Stimulated activated CD4-positive, alpha-beta T cell treated with anti-CD3 and anti-CD28 coated beads, Interleukin-1b, Interleukin-23, amount 100 ng/mL, for 4 hours (primary cell): ENCODE measurements at regions not wholly inside any gene's neighbourhood (a gene's known extent, or its start where the extent isn't known, plus 50 kb on each side); places are given as distances from the start of the nearest gene placed in this dataset.

ENCODE experiments used
- DNase-seq, 2 donors: peaks; one replicate each; pipeline ENCODE4 v3.0.0-alpha.2; 2020; ENCODE audit warnings: low read depth in 2 of 2

GRCh38 chr3:35484929-35485530 lies 154.3 kb upstream of the ARPP21 start:
- DNase-seq: no peak

GRCh38 chr3:35486295-35486694 lies 153.0 kb upstream of the ARPP21 start:
- DNase-seq: no peak

- DNase-seq: no peak
Measured at GRCh38 chr3:35487376-35487775, 151.9 kb upstream of the ARPP21 start.

GRCh38 chr3:35488526-35488925 lies 150.8 kb upstream of the ARPP21 start:
- DNase-seq: no peak

- DNase-seq: no peak
Measured at GRCh38 chr3:35492841-35493240, 146.5 kb upstream of the ARPP21 start.

- DNase-seq: no peak
Measured at GRCh38 chr3:35498506-35499210, 140.7 kb upstream of the ARPP21 start.

- DNase-seq: no peak
Measured at GRCh38 chr3:35500641-35501350, 138.5 kb upstream of the ARPP21 start.

GRCh38 chr3:35502699-35503098 lies 136.6 kb upstream of the ARPP21 start:
- no peak for DNase-seq

- DNase-seq: no peak
Measured at GRCh38 chr3:35505181-35505580, 134.1 kb upstream of the ARPP21 start.

- DNase-seq: no peak
Measured at GRCh38 chr3:35505772-35506171, 133.6 kb upstream of the ARPP21 start.

- no peak for DNase-seq
Measured at GRCh38 chr3:35519936-35520335, 119.4 kb upstream of the ARPP21 start.

- no peak for DNase-seq
Measured at GRCh38 chr3:35521196-35521595, 118.1 kb upstream of the ARPP21 start.

- DNase-seq: no peak
Measured at GRCh38 chr3:35522450-35522849, 116.9 kb upstream of the ARPP21 start.

- no peak for DNase-seq
Measured at GRCh38 chr3:35523074-35523473, 116.3 kb upstream of the ARPP21 start.

GRCh38 chr3:35523838-35524237 lies 115.5 kb upstream of the ARPP21 start:
- no peak for DNase-seq

- no peak for DNase-seq
Measured at GRCh38 chr3:35524856-35525255, 114.5 kb upstream of the ARPP21 start.

GRCh38 chr3:35528728-35529127 lies 110.6 kb upstream of the ARPP21 start:
- no peak for DNase-seq

- no peak for DNase-seq
Measured at GRCh38 chr3:35529337-35529736, 110.0 kb upstream of the ARPP21 start.

GRCh38 chr3:35537265-35537664 lies 102.1 kb upstream of the ARPP21 start:
- DNase-seq: no peak

- DNase-seq: no peak
Measured at GRCh38 chr3:35544976-35545375, 94.3 kb upstream of the ARPP21 start.

GRCh38 chr3:35549690-35550089 lies 89.6 kb upstream of the ARPP21 start:
- no peak for DNase-seq

- no peak for DNase-seq
Measured at GRCh38 chr3:35562141-35562540, 77.2 kb upstream of the ARPP21 start.

- DNase-seq: no peak
Measured at GRCh38 chr3:35565048-35565447, 74.3 kb upstream of the ARPP21 start.
